H7 (cell line): ENCODE measurements at regions not wholly inside any gene's neighbourhood (a gene's known extent, or its start where the extent isn't known, plus 50 kb on each side); places are given as distances from the start of the nearest gene placed in this dataset.

Source experiments
- DNase-seq: peaks from one replicate; pipeline ENCODE4 v3.0.0; 2012
- H3K27me3 ChIP-seq: 2 replicates; pipeline ENCODE4 v1.6.0; 2011; ENCODE audit warnings: mild to moderate bottlenecking, low read length; ENCODE audit not compliant: control insufficient read depth, insufficient read depth
- H3K36me3 ChIP-seq: replicated peaks from 2 replicates; pipeline ENCODE4 v1.5.1; 2011; ENCODE audit warnings: low read length; ENCODE audit not compliant: control insufficient read depth, insufficient read depth
- H3K4me3 ChIP-seq: 2 replicates; pipeline ENCODE4 v1.5.1; 2011; ENCODE audit warnings: low read depth, mild to moderate bottlenecking, control low read depth, low read length, moderate library complexity; ENCODE audit not compliant: insufficient read depth

- no peak for DNase-seq
- Histone ChIP-seq H3K4me3 (no peak overlapping the region), H3K27me3 (no peaks in the 10 kb centered on the region), H3K36me3 (no peaks in the 10 kb centered on the region)
Observed at GRCh38 chr5:147154809-147155208, 80.0 kb upstream of the STK32A start.

GRCh38 chr5:147156012-147156411 lies 78.8 kb upstream of the STK32A start:
- no peak for DNase-seq
- H3K4me3 ChIP-seq, result no peak overlapping the region
- H3K36me3 ChIP-seq, result no peaks in the 10 kb centered on the region
- no peaks in the 10 kb centered on the region for H3K27me3 ChIP-seq

GRCh38 chr5:147160902-147161700 lies 73.7 kb upstream of the STK32A start:
- Histone ChIP-seq H3K36me3 (no peaks in the 10 kb centered on the region), H3K27me3 (no peaks in the 10 kb centered on the region; the same call in 1 of the 2 replicates), H3K4me3 (no peak overlapping the region)
- DNase-seq, result no peak

GRCh38 chr5:147162740-147163139 lies 72.1 kb upstream of the STK32A start:
- H3K36me3 ChIP-seq, result no peaks in the 10 kb centered on the region
- H3K4me3 ChIP-seq, result no peak overlapping the region
- H3K27me3 ChIP-seq, result no peaks in the 10 kb centered on the region; the same call in 1 of the 2 replicates
- no peak for DNase-seq

- Histone ChIP-seq H3K4me3 (no peak overlapping the region), H3K36me3 (no peaks in the 10 kb centered on the region), H3K27me3 (no peaks in the 10 kb centered on the region; the same call in 1 of the 2 replicates)
- DNase-seq, result no peak
Observed at GRCh38 chr5:147167529-147167928, 67.3 kb upstream of the STK32A start.

GRCh38 chr5:147168578-147169327 lies 66.1 kb upstream of the STK32A start:
- H3K4me3 ChIP-seq, result no peak overlapping the region
- H3K27me3 ChIP-seq, result no peaks in the 10 kb centered on the region; the same call in 1 of the 2 replicates
- no peaks in the 10 kb centered on the region for H3K36me3 ChIP-seq
- no peak for DNase-seq

GRCh38 chr5:147169399-147169798 lies 65.4 kb upstream of the STK32A start:
- H3K4me3 ChIP-seq, result no peak overlapping the region
- DNase-seq, result no peak
- no peaks in the 10 kb centered on the region for H3K36me3 ChIP-seq
- no peaks in the 10 kb centered on the region; the same call in 1 of the 2 replicates for H3K27me3 ChIP-seq

- H3K4me3 ChIP-seq, result no peak overlapping the region
- H3K36me3 ChIP-seq, result no peaks in the 10 kb centered on the region
- H3K27me3 ChIP-seq, result no peaks in the 10 kb centered on the region; the same call in 1 of the 2 replicates
- no peak for DNase-seq
Observed at GRCh38 chr5:147169901-147170300, 64.9 kb upstream of the STK32A start.

- H3K27me3 ChIP-seq, result no peaks in the 10 kb centered on the region
- H3K4me3 ChIP-seq, result no peak overlapping the region
- H3K36me3 ChIP-seq, result no peaks in the 10 kb centered on the region
- DNase-seq, result no peak
Observed at GRCh38 chr5:147170603-147171002, 64.2 kb upstream of the STK32A start.

GRCh38 chr5:147174671-147175265 lies 60.1 kb upstream of the STK32A start:
- Histone ChIP-seq H3K27me3 (no peaks in the 10 kb centered on the region), H3K4me3 (no peak overlapping the region)

GRCh38 chr5:147175516-147176097 lies 59.2 kb upstream of the STK32A start:
- Histone ChIP-seq H3K36me3 (no peaks in the 10 kb centered on the region), H3K4me3 (no peak overlapping the region), H3K27me3 (no peaks in the 10 kb centered on the region)
- no peak for DNase-seq

More at GRCh38 chr5:147174671-147175265, 60.1 kb upstream of the STK32A start:
- DNase-seq, result no peak
- H3K36me3 ChIP-seq, result no peaks in the 10 kb centered on the region

GRCh38 chr5:147176422-147176821 lies 58.4 kb upstream of the STK32A start:
- Histone ChIP-seq H3K27me3 (no peaks in the 10 kb centered on the region), H3K4me3 (no peak overlapping the region), H3K36me3 (no peaks in the 10 kb centered on the region)
- DNase-seq, result no peak

- Histone ChIP-seq H3K27me3 (no peaks in the 10 kb centered on the region), H3K4me3 (no peak overlapping the region), H3K36me3 (no peaks in the 10 kb centered on the region)
- no peak for DNase-seq
Observed at GRCh38 chr5:147177125-147177840, 57.5 kb upstream of the STK32A start.

GRCh38 chr5:147179562-147180147 lies 55.2 kb upstream of the STK32A start:
- H3K36me3 ChIP-seq, result no peaks in the 10 kb centered on the region
- no peak for DNase-seq
- no peak overlapping the region for H3K4me3 ChIP-seq
- H3K27me3 ChIP-seq, result no peaks in the 10 kb centered on the region
